HG02884 (cell line): ENCODE measurements at regions not wholly inside any gene's neighbourhood (a gene's known extent, or its start where the extent isn't known, plus 50 kb on each side); places are given as distances from the start of the nearest gene placed in this dataset.

Experiments used
- ATAC-seq: cut with Tn5 transposase; IDR thresholded peaks from one replicate; pipeline ENCODE4 v1.9.1; 2021; ENCODE audit warnings: mild to moderate bottlenecking, moderate library complexity; ENCODE audit not compliant: unreplicated experiment

DNA sequence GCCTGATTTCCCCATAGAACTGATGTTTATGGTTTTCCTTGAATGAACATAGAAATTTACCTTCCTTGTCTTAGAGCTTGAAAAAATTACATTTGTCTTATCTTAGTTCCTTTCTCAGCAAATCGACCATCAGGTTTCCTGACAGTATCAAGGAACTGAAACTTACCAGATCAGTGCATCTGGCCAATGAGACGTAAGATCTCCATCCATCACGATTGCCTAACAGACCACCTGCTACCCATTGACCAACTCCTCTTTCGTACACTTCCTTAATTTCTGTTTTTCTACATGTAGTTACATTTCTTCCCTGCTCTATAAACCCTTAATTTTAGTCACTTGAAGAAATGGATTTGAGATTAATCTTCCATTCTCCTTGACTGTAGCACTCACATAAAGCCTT, 57.4 kb upstream of the TMPRSS15 start:
- no peak for ATAC-seq

- ATAC-seq, result no peak
These were observed 58.2 kb upstream of the TMPRSS15 start for GRCh38 chr21:18461743-18462142.

DNA sequence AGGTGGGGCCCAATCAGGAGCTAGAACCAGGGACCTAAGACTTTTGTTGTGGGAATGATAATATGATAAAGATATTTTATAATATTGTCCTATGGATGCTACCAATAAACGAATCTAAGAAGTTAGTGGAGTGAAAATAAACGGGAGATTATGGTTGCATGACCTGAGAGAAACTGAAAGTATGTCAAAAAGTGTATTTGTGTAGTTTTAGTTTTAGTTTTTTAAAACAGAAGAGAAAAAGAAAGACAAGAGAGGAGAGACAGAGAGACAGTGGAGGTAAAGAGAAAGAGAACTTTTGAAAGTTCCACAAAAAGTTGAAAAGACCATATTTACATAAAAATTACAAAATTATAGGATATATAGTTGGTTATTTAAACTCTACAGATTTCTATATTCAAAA, 64.1 kb upstream of the TMPRSS15 start:
- peak; percentile 64 for ATAC-seq

DNA sequence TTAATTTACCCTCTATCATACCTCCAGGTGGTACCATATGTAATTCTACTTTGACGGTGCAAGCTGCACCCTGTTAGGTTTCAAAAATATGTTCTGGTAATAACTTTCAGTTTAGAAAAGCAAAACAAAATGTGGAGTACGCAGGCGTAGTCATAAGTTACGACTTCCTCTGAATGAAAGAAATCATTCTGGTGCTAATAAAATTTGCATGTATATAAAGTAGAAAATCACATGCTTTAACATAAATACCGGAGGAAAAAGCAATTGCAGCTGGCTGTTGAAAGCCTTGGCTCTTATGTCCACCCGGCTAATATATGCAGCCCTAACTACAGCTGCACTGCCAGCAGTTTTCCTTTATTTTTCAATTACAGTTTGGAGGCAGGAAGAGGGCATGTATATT, 65.2 kb upstream of the TMPRSS15 start:
- ATAC-seq, result peak; percentile 58

GRCh38 chr21:18476639-18477038, 73.1 kb upstream of the TMPRSS15 start:
- no peak for ATAC-seq

GRCh38 chr21:18477043-18477442, 73.5 kb upstream of the TMPRSS15 start:
- no peak for ATAC-seq

DNA sequence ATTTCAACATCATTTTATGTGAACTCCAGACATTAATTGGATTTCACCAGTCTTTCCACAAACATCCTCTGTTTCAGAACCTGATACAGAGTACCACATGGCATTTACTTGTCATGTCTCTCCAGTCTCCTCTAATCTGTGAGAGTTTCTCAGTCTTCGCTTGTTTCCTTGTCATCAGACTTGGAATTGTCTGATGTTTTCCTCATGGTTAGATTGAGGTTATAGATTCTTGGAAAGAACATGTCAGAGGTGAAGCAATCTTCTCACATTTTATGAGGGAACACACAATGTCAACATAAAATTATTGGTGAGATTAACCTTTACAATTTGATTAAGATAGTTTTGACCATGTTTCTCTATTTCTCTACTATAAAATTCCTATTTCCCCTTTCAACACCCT, 74.9 kb upstream of the TMPRSS15 start:
- ATAC-seq, result no peak

- ATAC-seq, result no peak
These were observed 84.7 kb upstream of the TMPRSS15 start for GRCh38 chr21:18488252-18488651.

GRCh38 chr21:18493422-18493821, 89.8 kb upstream of the TMPRSS15 start:
- no peak for ATAC-seq

DNA sequence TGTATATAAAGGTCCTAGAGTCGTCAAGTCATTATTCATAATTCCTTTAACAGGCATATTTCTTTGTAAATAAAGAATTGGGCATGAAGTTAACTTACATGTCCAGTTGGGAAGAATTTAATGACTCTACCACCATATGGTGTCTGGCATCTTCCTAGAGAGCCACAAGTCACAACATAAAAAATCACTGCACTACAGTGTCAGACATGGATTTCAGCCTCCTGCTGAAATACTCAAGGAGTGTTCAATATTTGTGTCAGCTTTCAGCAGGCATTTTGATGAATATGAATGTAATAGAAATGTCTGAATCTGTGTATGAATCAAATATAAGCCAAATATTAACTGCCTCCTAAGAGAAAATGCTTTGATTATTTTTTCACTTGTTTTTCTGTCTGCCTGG, 91.9 kb upstream of the TMPRSS15 start:
- ATAC-seq, result no peak

DNA sequence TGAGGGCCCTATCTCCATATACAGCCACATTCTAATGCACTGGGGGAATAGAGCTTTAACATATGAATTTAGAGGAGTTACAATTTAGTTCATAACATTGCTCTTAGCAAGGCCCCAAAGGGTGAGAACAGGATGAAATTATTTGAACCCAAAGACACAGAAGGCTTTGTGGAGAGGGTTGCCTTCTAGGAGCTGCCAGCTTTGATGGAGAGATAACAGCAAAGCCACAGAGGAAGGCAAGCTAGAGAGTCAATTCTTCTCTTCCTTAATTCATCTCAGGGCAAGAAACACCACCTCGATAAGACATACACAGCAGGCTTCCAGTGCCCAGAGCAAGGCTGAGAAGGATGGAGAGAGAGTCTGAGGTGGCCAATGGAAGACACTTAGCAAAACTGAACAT, 94.8 kb upstream of the TMPRSS15 start:
- ATAC-seq, result no peak

GRCh38 chr21:18499761-18500376, 96.3 kb upstream of the TMPRSS15 start:
- ATAC-seq, result no peak

GRCh38 chr21:18518054-18518481, 114.5 kb upstream of the TMPRSS15 start:
- no peak for ATAC-seq

DNA sequence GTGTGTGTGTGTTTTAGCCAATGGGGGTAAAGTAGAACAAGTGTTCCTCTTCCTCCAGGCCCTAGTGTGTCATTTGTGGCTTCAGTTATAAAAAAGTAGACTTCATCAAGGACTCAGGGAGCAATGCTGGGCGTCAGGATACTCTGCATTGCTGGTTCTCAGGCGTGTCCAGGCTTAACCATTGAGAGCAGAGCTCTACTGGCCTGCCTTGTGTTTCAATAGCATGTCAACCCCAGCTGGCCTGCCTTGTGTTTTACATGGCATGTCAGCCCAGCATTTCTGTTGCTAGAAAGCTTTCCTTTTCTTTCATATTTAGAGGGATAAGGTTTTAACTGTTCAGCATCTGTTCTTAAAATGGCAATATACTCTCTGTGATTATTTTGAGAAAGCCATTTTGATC, 117.6 kb upstream of the TMPRSS15 start:
- ATAC-seq, result no peak

DNA sequence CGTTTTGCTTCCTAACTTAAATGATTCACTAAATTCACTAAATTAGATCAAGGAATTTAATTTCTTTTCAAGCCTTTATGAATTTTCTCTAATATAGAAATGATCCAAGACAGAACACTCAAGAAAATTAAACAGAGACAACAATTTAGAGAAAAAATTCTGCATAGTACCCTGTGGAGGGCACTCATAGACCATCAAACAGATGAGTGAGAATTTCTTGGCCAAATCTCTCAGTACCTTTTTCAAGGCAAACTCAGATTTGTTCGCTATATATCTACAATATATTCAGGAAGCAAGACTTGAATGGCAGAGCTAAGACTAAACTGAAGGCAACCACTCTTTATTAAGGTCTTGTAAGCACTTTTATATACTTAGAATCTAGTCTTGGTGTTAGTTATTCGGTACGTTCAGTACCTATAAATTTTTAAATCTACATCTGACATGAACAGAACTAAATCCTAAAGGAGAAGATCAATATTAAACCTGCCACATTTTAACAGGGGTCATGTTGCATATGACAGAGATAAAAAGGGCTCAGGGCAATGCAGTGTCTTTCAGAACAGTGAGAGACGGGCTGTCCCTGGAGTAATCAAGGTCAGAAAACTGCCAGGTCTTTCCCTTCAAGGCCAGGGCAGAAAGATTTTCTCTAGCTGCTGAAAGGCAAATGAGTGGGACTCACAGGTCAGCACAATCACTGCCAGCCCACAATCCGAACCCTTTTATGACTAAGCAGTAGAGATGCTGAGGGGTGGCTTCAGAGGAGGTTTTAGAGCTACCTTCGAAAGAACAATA, 118.8 kb upstream of the TMPRSS15 start:
- ATAC-seq, result no peak

GRCh38 chr21:18524097-18524880, 120.7 kb upstream of the TMPRSS15 start:
- no peak for ATAC-seq

GRCh38 chr21:18529254-18529653, 125.7 kb upstream of the TMPRSS15 start:
- no peak for ATAC-seq

DNA sequence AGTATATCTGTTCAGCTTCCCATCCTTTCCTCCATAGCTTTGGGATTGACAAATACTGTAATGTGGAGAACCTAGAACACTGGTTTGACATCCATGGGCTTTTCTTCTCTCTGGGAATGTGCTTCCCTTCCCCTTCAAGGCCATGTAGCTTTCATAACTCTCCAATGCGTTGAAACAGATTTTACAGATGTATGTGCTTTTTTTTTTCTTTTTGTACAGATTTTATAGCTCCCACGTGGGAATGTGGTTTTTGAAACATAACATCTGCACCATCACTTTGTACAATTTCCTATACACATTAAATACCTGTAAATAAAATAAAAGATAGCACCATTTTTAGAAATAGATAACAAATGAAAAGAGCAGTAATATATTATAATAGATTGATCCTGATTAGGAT, 138.5 kb upstream of the TMPRSS15 start:
- no peak for ATAC-seq

DNA sequence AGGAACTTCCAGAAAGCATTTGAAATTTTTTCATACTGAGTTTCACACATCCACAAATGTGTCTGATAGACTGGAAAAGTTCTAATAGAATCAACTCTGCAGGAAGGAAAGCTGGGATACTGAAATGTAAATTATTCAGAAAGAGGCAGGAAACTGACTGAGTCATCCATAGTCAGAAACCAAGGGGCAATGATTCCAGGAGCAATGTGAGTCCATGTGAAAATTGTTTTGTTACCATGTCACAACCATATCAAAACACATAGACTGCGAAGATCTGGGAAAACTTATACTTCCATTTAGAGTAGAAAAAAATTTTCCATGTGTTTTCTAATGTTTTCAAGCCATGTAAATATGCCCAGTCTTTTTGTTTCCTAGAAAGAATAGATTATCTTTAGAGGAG, 142.3 kb upstream of the TMPRSS15 start:
- no peak for ATAC-seq

DNA sequence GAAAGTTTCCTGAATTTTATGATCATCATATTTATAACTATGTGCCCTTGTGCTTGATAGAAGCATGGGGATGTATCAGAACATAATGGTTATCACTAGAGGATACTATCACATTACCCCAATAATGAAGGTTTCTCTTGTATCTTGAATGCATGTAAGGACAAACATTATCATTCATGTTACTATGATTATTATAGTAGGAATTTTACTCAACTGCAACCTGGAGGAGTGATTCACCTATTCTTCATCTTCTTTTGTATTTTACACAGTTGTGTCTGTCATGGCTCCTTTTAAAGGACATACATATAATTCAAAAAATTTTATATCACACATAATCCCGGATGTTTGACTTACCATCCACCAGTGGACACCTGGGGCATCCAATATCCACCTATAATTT, 143.8 kb upstream of the TMPRSS15 start:
- ATAC-seq, result no peak

GRCh38 chr21:18548249-18548648, 144.7 kb upstream of the TMPRSS15 start:
- no peak for ATAC-seq
